ENCODE measurements at regions not wholly inside any gene's neighbourhood (a gene's known extent, or its start where the extent isn't known, plus 50 kb on each side); places are given as distances from the start of the nearest gene placed in this dataset.

DNA sequence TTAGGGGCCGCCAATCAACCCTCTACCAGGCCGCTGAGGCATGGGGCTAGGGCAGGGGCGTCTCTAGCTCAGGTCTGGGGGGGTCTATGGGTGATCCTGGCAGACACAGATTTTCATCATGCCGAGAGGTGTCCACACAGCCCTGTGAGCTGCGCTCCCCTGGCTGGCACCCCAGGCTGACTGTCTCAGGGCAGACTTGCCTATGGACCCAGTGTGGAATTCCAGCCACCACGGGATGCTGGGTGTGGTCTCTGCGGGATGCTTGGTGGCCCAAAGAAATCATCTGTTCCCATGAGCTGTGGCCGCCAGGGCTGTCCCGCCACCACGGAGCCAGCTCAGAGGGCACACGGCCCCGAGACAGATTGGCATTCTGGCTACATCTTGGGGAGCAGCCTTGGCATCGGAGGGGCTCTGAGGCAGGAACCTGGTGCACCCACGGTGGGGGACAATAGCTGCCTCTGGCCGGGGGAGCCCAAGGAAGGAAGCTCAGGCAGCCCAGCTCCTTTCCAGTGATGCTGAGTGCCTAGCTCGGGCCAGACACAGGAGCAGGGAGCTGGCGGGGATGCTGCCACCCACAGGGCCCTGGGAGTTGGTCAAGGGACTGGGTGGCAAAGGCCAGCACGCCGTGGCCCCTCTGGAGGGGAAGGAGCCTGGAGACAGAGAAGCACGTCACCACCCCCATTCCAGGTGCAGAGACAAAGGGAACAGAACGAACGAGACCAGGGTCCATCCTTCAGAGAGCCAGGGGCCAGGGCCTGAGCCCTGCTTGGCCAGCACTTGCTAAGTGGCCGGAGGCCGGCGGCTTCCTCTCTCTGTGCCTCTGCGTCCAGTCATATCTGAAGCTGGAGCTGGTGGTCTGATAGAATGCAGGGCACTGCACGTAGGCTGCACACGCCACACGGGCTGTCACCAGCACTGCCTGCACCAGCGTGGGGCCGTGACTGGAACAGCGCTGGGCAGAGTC is 64.4 kb upstream of the FGF3 start:
- in situ Hi-C loops (cut with MboI; ENCODE audit: low pct_unique_long_range_greater_than_20kb, low sequenced_read_pairs) = loop anchor here (25.0 kb wide), 1 partner anchor 171 kb away; the partner anchor contains the start of gene FGF19
- DNase-seq = no peak

GRCh38 chr11:69884286-69884685 is 65.1 kb upstream of the FGF3 start:
- in situ Hi-C loops (cut with MboI; ENCODE audit: low pct_unique_long_range_greater_than_20kb, low sequenced_read_pairs) = loop anchor here (25.0 kb wide), 1 partner anchor 172 kb away; the partner anchor contains the start of gene FGF19
- DNase-seq = no peak

- in situ Hi-C loops (cut with MboI; ENCODE audit: low pct_unique_long_range_greater_than_20kb, low sequenced_read_pairs) = loop anchor here (25.0 kb wide), 1 partner anchor 172 kb away; the partner anchor contains the start of gene FGF19
- no peak for DNase-seq
Observed at GRCh38 chr11:69884751-69885150, 65.5 kb upstream of the FGF3 start.

DNA sequence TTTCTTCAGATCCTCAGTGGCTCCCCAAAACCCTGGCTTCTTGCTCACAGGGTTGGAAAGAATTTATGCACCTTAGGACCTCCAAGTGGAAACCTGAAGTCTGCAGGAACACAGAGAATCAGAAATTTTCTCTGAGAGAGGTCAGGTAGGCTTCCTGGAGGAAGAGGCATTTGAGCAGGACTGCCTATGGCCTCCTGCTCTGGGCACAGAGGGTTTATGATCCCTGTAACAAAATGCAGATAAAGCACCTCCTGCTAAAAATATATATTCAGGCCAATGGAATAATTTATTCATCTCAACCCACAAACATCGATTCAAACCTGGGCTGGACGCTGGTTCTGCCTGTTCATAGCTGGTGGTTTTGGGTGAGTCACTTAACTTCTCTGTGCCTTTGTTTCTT is 68.1 kb upstream of the FGF3 start:
- no peak for DNase-seq
- in situ Hi-C loops (cut with MboI; ENCODE audit: low pct_unique_long_range_greater_than_20kb, low sequenced_read_pairs) = loop anchor here (25.0 kb wide), 1 partner anchor 175 kb away; the partner anchor contains the start of gene FGF19

DNA sequence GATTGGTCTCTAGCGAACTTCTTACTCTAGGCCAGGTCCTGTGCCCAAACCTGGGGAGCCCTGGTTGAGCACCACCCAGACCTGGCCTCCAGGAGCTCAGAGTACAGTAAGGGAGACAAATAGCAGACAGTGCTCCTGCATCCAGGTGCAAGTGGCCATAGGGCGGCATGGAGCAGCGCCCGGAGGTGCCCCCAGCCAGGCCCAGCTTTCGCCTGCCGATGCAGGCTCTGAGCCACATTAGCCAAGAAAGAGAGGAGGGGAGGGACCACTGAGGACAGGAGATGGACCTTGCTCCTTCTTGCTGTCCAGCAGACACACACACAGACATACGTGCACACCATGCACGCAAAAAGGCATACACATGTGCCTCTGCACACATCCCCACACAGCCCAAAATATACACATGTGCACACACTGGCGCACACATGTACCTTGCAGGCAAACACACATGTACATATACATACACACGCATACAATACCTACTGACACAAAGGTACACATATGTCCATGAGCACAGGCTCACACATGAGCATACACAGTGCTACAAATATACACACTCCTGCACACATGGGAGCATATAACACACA is 68.7 kb upstream of the FGF3 start:
- in situ Hi-C loops (cut with MboI; ENCODE audit: low pct_unique_long_range_greater_than_20kb, low sequenced_read_pairs) = loop anchor here (25.0 kb wide), 1 partner anchor 176 kb away; the partner anchor contains the start of gene FGF19
- DNase-seq = no peak

DNA sequence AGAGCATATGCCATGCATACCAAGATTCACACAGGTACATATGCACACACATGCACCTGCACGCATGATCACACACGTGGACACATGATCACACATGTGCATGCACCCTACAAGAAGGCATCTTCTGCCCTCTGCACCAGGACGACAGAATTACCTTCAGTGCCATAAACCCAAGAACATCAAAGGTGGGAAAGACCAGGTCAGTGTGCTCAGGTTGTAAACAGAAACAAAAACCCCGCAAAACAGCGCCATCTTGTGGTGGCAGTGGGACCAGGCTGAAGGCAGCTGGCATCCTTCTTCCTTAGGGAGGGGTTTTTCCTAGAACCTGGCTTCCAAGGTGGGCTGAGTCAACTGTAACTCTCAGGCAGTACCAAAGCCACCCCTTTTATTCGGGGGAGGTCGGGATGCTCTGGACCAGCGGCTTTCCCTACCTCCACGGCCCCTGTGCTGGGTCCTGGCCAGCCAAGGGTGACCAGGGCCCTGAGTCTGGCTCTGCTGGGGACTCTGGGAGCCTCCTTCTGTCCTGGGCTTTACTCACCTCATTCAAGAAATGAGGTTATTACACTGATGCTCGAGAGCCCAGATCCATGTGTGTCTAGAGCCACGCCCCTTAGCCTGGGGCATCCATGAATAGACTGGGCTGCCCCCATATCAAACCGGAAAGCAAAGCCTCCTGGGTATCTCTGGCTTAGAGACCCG is 69.4 kb upstream of the FGF3 start:
- peak; percentile 60 for DNase-seq
- in situ Hi-C loops (cut with MboI; ENCODE audit: low pct_unique_long_range_greater_than_20kb, low sequenced_read_pairs) = loop anchor here (25.0 kb wide), 1 partner anchor 176 kb away; the partner anchor contains the start of gene FGF19

GRCh38 chr11:69889400-69890318 is 70.4 kb upstream of the FGF3 start:
- DNase-seq = no peak
- in situ Hi-C loops (cut with MboI; ENCODE audit: low pct_unique_long_range_greater_than_20kb, low sequenced_read_pairs) = loop anchor here (25.0 kb wide), 1 partner anchor 177 kb away; the partner anchor contains the start of gene FGF19

DNA sequence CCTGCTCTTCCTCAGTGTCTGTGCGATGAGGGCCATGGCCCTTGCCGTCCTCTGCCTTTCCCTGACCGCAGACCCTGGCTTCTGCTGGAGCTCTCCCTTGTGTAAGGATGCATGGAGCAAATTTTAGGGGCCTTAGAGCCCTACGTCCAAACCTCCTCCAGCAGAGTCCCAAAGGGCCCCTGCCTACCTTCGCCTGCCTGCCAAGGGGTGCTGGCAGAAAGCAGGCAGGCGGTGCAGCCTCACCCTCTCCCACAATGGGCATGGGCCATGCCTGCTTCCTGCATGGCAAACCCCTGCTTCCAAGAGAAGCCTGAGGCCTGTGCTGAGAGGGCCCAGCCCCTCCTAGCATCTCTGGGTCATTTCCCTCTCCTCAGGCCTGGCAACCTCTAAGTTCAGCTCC is 71.3 kb upstream of the FGF3 start:
- DNase-seq = no peak
- in situ Hi-C loops (cut with MboI; ENCODE audit: low pct_unique_long_range_greater_than_20kb, low sequenced_read_pairs) = loop anchor here (25.0 kb wide), 1 partner anchor 178 kb away; the partner anchor contains the start of gene FGF19

DNA sequence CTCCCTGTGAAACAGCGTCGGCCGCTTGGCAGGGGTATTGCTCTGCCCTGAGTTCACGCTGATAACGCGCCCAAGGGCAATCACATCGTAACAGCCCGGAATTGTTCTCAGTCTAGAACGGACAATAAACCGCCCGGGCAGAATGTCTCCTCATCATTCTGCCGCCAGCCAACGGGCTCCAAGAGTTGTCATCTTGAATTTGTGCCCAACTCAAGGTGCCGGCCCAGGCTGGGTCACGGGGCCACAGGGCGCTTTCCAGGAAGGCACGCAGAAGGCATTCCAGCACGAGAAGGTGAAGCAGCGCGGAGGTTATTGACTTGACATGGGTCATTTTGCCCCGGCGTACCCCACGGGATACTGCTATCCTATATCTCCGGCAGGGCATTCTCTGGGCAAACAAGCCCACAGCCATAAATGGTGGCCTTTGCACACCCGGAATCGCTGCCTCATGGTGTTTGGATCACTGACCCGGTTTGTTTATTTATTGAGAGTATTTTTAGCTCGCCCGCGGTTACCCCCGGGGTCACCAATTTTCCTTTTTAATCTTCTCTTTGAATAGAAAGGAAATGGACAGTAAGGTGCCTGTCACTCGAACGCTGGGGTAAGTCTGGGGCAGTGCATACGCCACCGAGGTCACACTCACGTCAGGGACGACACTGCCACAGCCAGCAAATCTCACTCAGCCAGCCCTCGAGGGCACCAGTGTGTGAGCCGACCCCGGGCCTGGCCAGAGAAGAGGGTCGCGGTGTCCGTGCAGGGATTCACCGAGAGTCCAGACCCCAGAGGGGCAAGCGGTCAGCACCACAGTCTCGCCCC is 72.4 kb upstream of the FGF3 start:
- in situ Hi-C loops (cut with MboI; ENCODE audit: low pct_unique_long_range_greater_than_20kb, low sequenced_read_pairs) = loop anchor here (25.0 kb wide), 1 partner anchor 179 kb away; the partner anchor contains the start of gene FGF19
- no peak for DNase-seq

DNA sequence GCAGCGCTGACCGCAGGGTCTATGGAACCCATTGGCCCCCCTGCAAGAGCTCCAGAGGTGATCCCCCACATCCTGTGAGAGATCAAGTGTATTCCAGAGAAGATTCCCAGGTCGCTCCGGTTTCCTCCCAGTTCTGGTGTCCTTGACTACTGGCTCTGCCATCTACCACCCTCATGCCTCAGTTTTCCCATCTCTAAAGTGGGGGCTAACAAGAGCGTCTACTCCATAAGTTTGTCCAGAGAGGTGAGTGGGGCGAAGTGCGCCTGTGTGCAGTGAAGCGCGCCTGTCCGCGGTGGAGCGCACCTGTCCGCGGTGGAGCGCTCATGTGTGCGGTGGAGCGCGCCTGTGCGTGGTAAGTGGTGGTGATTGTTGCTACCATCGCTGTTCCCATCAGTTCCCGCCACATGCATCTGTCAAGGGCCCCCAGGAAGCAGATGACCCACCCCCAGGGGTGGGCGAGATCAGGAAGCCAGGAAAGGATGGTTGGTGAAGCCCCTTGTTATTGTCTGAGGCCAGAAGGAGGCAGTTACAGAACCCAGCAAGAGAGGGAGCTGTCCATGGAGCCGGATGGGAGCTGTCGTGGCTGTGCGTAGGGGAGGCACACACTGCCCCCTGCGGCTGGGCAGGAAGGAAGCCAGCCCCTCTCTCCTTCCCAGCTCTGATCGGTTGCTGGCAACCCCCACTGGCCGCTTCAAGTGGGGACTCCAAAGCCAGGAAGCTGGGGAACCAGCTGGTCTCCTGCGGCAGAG is 73.2 kb upstream of the FGF3 start:
- peak; percentile 18 for DNase-seq
- in situ Hi-C loops (cut with MboI; ENCODE audit: low pct_unique_long_range_greater_than_20kb, low sequenced_read_pairs) = loop anchor here (25.0 kb wide), 1 partner anchor 180 kb away; the partner anchor contains the start of gene FGF19

GRCh38 chr11:69892986-69893555 is 73.9 kb upstream of the FGF3 start:
- in situ Hi-C loops (cut with MboI; ENCODE audit: low pct_unique_long_range_greater_than_20kb, low sequenced_read_pairs) = loop anchor here (25.0 kb wide), 1 partner anchor 181 kb away; the partner anchor contains the start of gene FGF19
- no peak for DNase-seq

GRCh38 chr11:69893631-69894030 is 74.4 kb upstream of the FGF3 start:
- DNase-seq = no peak
- in situ Hi-C loops (cut with MboI; ENCODE audit: low pct_unique_long_range_greater_than_20kb, low sequenced_read_pairs) = loop anchor here (25.0 kb wide), 1 partner anchor 181 kb away; the partner anchor contains the start of gene FGF19

DNA sequence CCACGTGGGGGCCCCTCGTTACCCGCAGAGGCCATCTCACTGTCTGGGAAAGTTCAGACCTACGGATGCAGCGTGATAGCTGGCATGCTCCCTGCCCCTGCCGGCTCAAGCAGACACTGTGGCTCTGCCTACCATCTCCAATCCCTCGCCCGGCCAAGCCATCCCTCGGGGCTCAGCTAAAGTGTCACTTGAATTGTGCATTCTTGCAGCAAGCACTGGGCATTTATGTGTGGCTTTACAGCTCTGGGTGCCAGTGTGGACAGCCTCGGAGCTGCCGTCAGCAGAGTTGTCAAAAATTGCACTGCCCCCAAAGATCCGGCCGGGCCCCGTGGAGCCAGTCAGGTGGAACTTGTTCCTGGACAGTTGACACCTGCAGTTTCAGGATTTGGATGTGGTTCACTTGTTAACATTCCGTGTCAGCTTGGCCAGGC is 75.0 kb upstream of the FGF3 start:
- in situ Hi-C loops (cut with MboI; ENCODE audit: low pct_unique_long_range_greater_than_20kb, low sequenced_read_pairs) = loop anchor here (25.0 kb wide), 1 partner anchor 182 kb away; the partner anchor contains the start of gene FGF19
- no peak for DNase-seq

- DNase-seq = no peak
- in situ Hi-C loops (cut with MboI; ENCODE audit: low pct_unique_long_range_greater_than_20kb, low sequenced_read_pairs) = loop anchor here (25.0 kb wide), 1 partner anchor 182 kb away; the partner anchor contains the start of gene FGF19
Observed at GRCh38 chr11:69894648-69895047, 75.4 kb upstream of the FGF3 start.

- no peak for DNase-seq
- in situ Hi-C loops (cut with MboI; ENCODE audit: low pct_unique_long_range_greater_than_20kb, low sequenced_read_pairs) = loop anchor here (25.0 kb wide), 1 partner anchor 184 kb away; the partner anchor contains the start of gene FGF19
Observed at GRCh38 chr11:69896250-69896649, 77.0 kb upstream of the FGF3 start.

GRCh38 chr11:69898123-69898522 is 78.9 kb upstream of the FGF3 start:
- in situ Hi-C loops (cut with MboI; ENCODE audit: low pct_unique_long_range_greater_than_20kb, low sequenced_read_pairs) = loop anchor here (25.0 kb wide), 1 partner anchor 186 kb away; the partner anchor contains the start of gene FGF19
- no peak for DNase-seq

Measured in KBM-7 (cell line).